IMR-90 (cell line): ENCODE measurements at regions not wholly inside any gene's neighbourhood (a gene's known extent, or its start where the extent isn't known, plus 50 kb on each side); places are given as distances from the start of the nearest gene placed in this dataset.
A peak's percentile ranks its signal among the peaks of the same experiment; 100 is the strongest.

Experiments used
- ATAC-seq: fragments of 200-7000 bp; cut with Tn5 transposase; 2 replicates; pipeline ENCODE4 v1.9.1; 2020; ENCODE audit warnings: low read depth, mild to moderate bottlenecking, moderate library complexity
- BruUV-seq: library from RNA; stranded (reverse); fragments of 400-500 nt; replicated peaks from 2 replicates; lab custom pipeline; 2021; lab: Mats Ljungman, UMichigan
- CTCF ChIA-PET: fragments of 300-600 bp; formaldehyde crosslinking; extraction: SDS; loops from one replicate; lab custom pipeline; 2021; ENCODE audit warnings: antibody characterized with exemption; lab: Yijun Ruan, JAX
- POLR2A ChIA-PET: fragments of 300-600 bp; sonication (Branson Sonifier 250); formaldehyde crosslinking; loops from one replicate; lab custom pipeline; 2022; ENCODE audit warnings: antibody characterized with exemption; ENCODE audit not compliant: unreplicated experiment; lab: Charles Lee
- DNase-seq: peaks from one replicate; pipeline ENCODE4 v3.0.0; 2013
- H2AFZ ChIP-seq: replicated peaks from 2 replicates; pipeline ENCODE3; 2013; ENCODE audit warnings: low read length, mild to moderate bottlenecking; ENCODE audit not compliant: poor library complexity
- H2AK5ac ChIP-seq: 2 replicates; pipeline ENCODE4 v1.6.1; 2013; ENCODE audit warnings: low read depth, low read length, inconsistent platforms
- H2AK9ac ChIP-seq: replicated peaks from 2 replicates; pipeline ENCODE3; 2013; ENCODE audit warnings: mild to moderate bottlenecking, low read depth, low read length, moderate library complexity; ENCODE audit not compliant: poor library complexity
- H2BK120ac ChIP-seq: 2 replicates; pipeline ENCODE4 v1.6.1; 2013; ENCODE audit warnings: low read depth, low read length, inconsistent platforms
- H2BK15ac ChIP-seq: 3 replicates; pipeline ENCODE4 v1.6.1; 2013; ENCODE audit warnings: low read depth, low read length, inconsistent platforms
- H2BK20ac ChIP-seq: 2 replicates; pipeline ENCODE4 v1.6.1; 2013; ENCODE audit warnings: low read depth, mild to moderate bottlenecking, inconsistent platforms, low read length, moderate library complexity
- H2BK5ac ChIP-seq: 2 replicates; pipeline ENCODE4 v1.6.1; 2013; ENCODE audit warnings: mild to moderate bottlenecking, low read depth, low read length, inconsistent platforms; ENCODE audit not compliant: poor library complexity, severe bottlenecking
- H3K14ac ChIP-seq: replicated peaks from 2 replicates; pipeline ENCODE4 v1.6.1; 2013; ENCODE audit warnings: low read depth, low read length, inconsistent platforms
- H3K18ac ChIP-seq: 2 replicates; pipeline ENCODE4 v1.6.1; 2013; ENCODE audit warnings: low read depth, low read length, control low read depth
- H3K23ac ChIP-seq: 2 replicates; pipeline ENCODE4 v1.6.1; 2013; ENCODE audit warnings: low read depth, low read length, inconsistent platforms
- H3K27ac ChIP-seq: 2 replicates; pipeline ENCODE4 v1.5.1; 2013; ENCODE audit warnings: mild to moderate bottlenecking, control low read depth, low read length; ENCODE audit not compliant: insufficient read depth
- H3K27me3 ChIP-seq: 2 replicates; pipeline ENCODE4 v1.6.1; 2013; ENCODE audit warnings: low read length; ENCODE audit not compliant: control insufficient read depth, insufficient read depth
- H3K36me3 ChIP-seq: 2 replicates; pipeline ENCODE4 v1.6.1; 2013; ENCODE audit warnings: low read length, mixed read lengths; ENCODE audit not compliant: control insufficient read depth, insufficient read depth
- H3K4ac ChIP-seq: 2 replicates; pipeline ENCODE4 v1.6.1; 2013; ENCODE audit warnings: low read depth, low read length, inconsistent platforms
- H3K4me1 ChIP-seq: 2 replicates; pipeline ENCODE4 v1.6.1; 2013; ENCODE audit warnings: low read length, mixed read lengths; ENCODE audit not compliant: control insufficient read depth, insufficient read depth
- H3K4me2 ChIP-seq: 2 replicates; pipeline ENCODE4 v1.6.1; 2013; ENCODE audit warnings: low read depth, mild to moderate bottlenecking, control low read depth, low read length, moderate library complexity
- H3K4me3 ChIP-seq: 2 replicates; pipeline ENCODE4 v1.5.1; 2013; ENCODE audit warnings: low read depth, mild to moderate bottlenecking, control low read depth, low read length, moderate library complexity; ENCODE audit not compliant: insufficient read depth
- H3K56ac ChIP-seq: 2 replicates; pipeline ENCODE4 v1.6.1; 2013; ENCODE audit warnings: low read length, inconsistent platforms; ENCODE audit not compliant: insufficient read depth; ENCODE audit errors: extremely low read depth
- H3K79me1 ChIP-seq, 2 experiments: 2 replicates each; pipeline ENCODE4 v1.6.1; 2013; ENCODE audit warnings: low read length in 2 of 2, inconsistent platforms in 1 of 2, low read depth in 1 of 2
- H3K9ac ChIP-seq: 2 replicates; pipeline ENCODE4 v1.6.1; 2013; ENCODE audit warnings: low read depth, low read length, control low read depth
- H3K9me1 ChIP-seq: 2 replicates; pipeline ENCODE4 v1.6.1; 2013; ENCODE audit warnings: low read length, inconsistent platforms; ENCODE audit not compliant: insufficient read depth
- H3K9me3 ChIP-seq: 2 replicates; pipeline ENCODE4 v1.6.1; 2013; ENCODE audit warnings: low read length; ENCODE audit not compliant: control insufficient read depth, insufficient read depth
- H4K20me1 ChIP-seq: 2 replicates; pipeline ENCODE4 v1.6.1; 2013; ENCODE audit warnings: low read length, inconsistent platforms; ENCODE audit not compliant: insufficient read depth
- H4K5ac ChIP-seq: 2 replicates; pipeline ENCODE4 v1.6.1; 2013; ENCODE audit warnings: mild to moderate bottlenecking, low read depth, low read length, control low read depth
- H4K8ac ChIP-seq, 2 experiments: 2 replicates each; pipeline ENCODE4 v1.6.1; 2013; ENCODE audit warnings: low read depth in 2 of 2, low read length in 2 of 2, control low read depth in 1 of 2, inconsistent platforms in 1 of 2
- H4K91ac ChIP-seq: 2 replicates; pipeline ENCODE4 v1.6.1; 2013; ENCODE audit warnings: low read depth, low read length, inconsistent platforms; ENCODE audit not compliant: insufficient read depth
- BHLHE40 ChIP-seq: fragments of 150-350 bp; IDR thresholded peaks from 2 replicates; pipeline ENCODE4 v1.6.1; 2016; ENCODE audit warnings: mild to moderate bottlenecking, low read depth, low read length
- CEBPB ChIP-seq: IDR thresholded peaks from 2 replicates; pipeline ENCODE4 v1.6.1; 2012; ENCODE audit warnings: low read depth, low read length, improper control_type of control experiment
- FOS ChIP-seq: fragments of 150-350 bp; IDR thresholded peaks from 2 replicates; pipeline ENCODE4 v1.6.1; 2016; ENCODE audit warnings: low read depth, low read length
- MAFK ChIP-seq: IDR thresholded peaks from 2 replicates; pipeline ENCODE4 v1.6.1; 2012; ENCODE audit warnings: low read depth, low read length, improper control_type of control experiment
- MAZ ChIP-seq: IDR thresholded peaks from 2 replicates; pipeline ENCODE4 v1.6.1; 2012; ENCODE audit warnings: low read depth, mild to moderate bottlenecking, low read length, improper control_type of control experiment, moderate library complexity, borderline replicate concordance
- MXI1 ChIP-seq: IDR thresholded peaks from 2 replicates; pipeline ENCODE4 v1.6.1; 2012; ENCODE audit warnings: low read depth, mild to moderate bottlenecking, low read length, moderate library complexity, borderline replicate concordance
- NFE2L2 ChIP-seq: fragments of 150-350 bp; IDR thresholded peaks from 2 replicates; pipeline ENCODE4 v1.6.1; 2016; ENCODE audit warnings: low read depth, mild to moderate bottlenecking, low read length
- POLR2A ChIP-seq: IDR thresholded peaks from 2 replicates; pipeline ENCODE4 v1.6.1; 2012; ENCODE audit warnings: mild to moderate bottlenecking, low read depth, low read length
- RCOR1 ChIP-seq: IDR thresholded peaks from 2 replicates; pipeline ENCODE4 v1.6.1; 2012; ENCODE audit warnings: mild to moderate bottlenecking, low read length, improper control_type of control experiment; ENCODE audit not compliant: insufficient replicate concordance
- RFX5 ChIP-seq: IDR thresholded peaks from 2 replicates; pipeline ENCODE4 v1.8.0; 2012; ENCODE audit warnings: low read depth, mild to moderate bottlenecking, low read length, moderate library complexity
- SMC3 ChIP-seq: fragments of 150-350 bp; IDR thresholded peaks from 2 replicates; pipeline ENCODE4 v1.6.1; 2016; ENCODE audit warnings: low read depth, mild to moderate bottlenecking, antibody characterized with exemption, low read length, moderate library complexity
- WGBS, 2 experiments: methylation state at CpG; one replicate each; pipeline versions ENCODE4 v1.1.5 to v1.1.7; 2013; ENCODE audit warnings: missing lambda C conversion rate in 2 of 2; ENCODE audit not compliant: insufficient read length in 1 of 2; ENCODE audit errors: extremely low coverage in 2 of 2; 5-methylcytosine and 5-hydroxymethylcytosine counted together
- dilution Hi-C: fragments of 300-500 bp; cut with HindIII; formaldehyde crosslinking; loops from one replicate; pipeline ENCODE4 v1.14.3; 2018; ENCODE audit warnings: low sequenced_read_pairs; ENCODE audit not compliant: unreplicated experiment
- in situ Hi-C: fragments of 300-500 bp; cut with MboI; formaldehyde crosslinking; loops from 3 replicates; pipeline ENCODE4 v1.14.3; 2019; ENCODE audit warnings: low sequenced_read_pairs, inconsistent platforms, mixed read lengths
- intact Hi-C: fragments of 100-400 bp; cut with micrococcal nuclease; formaldehyde crosslinking; loops from 2 replicates; pipeline ENCODE4 v1.10.0; 2022
- TF ChIP-seq, protein P1 (sequence below): fragments of 150-350 bp; IDR thresholded peaks from 2 replicates; pipeline ENCODE4 v1.6.1; 2016; ENCODE audit warnings: low read depth, mild to moderate bottlenecking, low read length, moderate library complexity, borderline replicate concordance
- TF ChIP-seq, protein P2 (sequence below): fragments of 150-350 bp; IDR thresholded peaks from 2 replicates; pipeline ENCODE4 v1.6.1; 2017; ENCODE audit warnings: mild to moderate bottlenecking, antibody characterized with exemption, low read length, low read depth

DNA sequence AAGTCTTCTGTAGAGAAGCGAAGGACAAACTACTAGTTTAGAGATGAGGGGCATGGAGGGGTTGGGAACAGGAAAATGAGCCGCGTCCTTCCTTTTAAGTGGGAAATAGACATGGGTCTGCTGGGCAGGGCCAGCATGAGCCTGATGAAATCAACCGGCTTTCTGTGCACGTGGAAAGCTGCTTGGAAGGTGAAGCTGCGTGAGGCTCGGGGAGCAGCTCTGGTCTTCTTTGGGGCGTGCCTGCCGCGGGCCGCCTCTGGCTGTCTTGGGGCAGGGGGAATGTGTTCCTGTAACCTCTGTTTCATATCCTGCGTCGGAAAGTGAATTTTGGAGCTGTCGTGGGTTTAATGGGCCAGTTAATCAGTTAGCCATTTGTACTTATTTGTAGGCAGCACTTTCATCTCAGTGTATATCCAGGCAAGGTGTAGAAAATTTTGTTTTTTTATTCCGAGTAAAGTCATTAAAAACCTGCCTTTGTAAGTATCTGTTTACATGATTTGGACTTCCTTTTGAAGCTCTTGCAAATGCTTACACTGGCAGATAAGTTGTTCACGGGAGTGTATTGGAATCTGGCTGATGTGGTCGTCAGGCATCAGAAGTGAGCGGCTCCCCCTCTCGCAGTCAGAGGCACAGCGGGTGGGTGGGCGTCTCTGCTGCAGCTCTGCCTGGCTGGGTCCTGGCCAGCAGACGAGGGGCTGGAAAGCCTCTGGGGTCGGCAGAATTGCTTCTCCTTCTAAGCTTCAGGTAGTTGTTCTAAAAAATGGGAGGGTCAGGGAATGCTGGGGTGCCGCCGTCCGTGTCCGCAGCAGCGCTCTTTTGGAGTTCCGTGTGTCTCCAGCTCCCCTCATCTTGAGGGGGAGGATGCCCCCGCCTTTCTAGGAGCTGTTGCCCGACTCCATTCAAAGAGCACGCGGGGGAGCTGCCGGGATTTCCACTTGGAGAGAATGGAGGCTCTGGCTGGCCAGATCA is 70.5 kb upstream of the HGFAC start:
- no peaks in the 10 kb centered on the region; the same call in 1 of the 2 replicates for H3K36me3 ChIP-seq
- in situ Hi-C loops (no loop called here), intact Hi-C loops (no loop called here), dilution Hi-C loops (no loop called here)
- no peak overlapping the region for H3K56ac ChIP-seq
- peaks cover 22% of the 10 kb centered on the region for H3K4me1 ChIP-seq
- peak overlapping the region; percentile 37 for H2AK5ac ChIP-seq
- no peaks in the 10 kb centered on the region for H3K27me3 ChIP-seq
- H3K9me3 ChIP-seq: no peaks in the 10 kb centered on the region
- peak overlapping the region; percentile 39 for H2AK9ac ChIP-seq
- ATAC-seq (no peak), DNase-seq (peak; percentile 21)
- H3K79me1 ChIP-seq: peaks cover 24 to 77% of the 10 kb centered on the region in 2 experiments
- 67% methylated on average over 18 of the region's 34 CpGs; no CpG with 5 or more reads in 1 of the 2 experiments for WGBS, 2 experiments
- H3K4ac ChIP-seq: peak overlapping the region; percentile 37
- no peak overlapping the region for H3K4me3 ChIP-seq
- H3K23ac ChIP-seq: no peak overlapping the region
- peaks cover 15% of the 10 kb centered on the region for H3K9me1 ChIP-seq
- 0 out of 2 replicates have a peak overlapping the region, but pooled peaks have one; percentile 30 for H2BK120ac ChIP-seq
- H2AFZ ChIP-seq: no peak overlapping the region
- H4K5ac ChIP-seq: no peak overlapping the region
- H2BK5ac ChIP-seq: no peak overlapping the region
- H4K91ac ChIP-seq: no peak overlapping the region
- no peak overlapping the region for H3K27ac ChIP-seq
- no peak overlapping the region for H2BK20ac ChIP-seq
- peak overlapping the region; percentile 2; the same call in 1 of the 3 replicates for H2BK15ac ChIP-seq
- no peak overlapping the region; a peak in 1 of 4 replicates for H4K8ac ChIP-seq
- no peak overlapping the region for H3K4me2 ChIP-seq
- no TSS peak for BruUV-seq
- POLR2A ChIA-PET: no interaction called here
- H3K18ac ChIP-seq: no peak overlapping the region
- H3K9ac ChIP-seq: no peak overlapping the region
- peaks cover 42% of the 10 kb centered on the region for H4K20me1 ChIP-seq
- CTCF ChIA-PET: interaction anchor here (1.9 kb wide), 1 partner anchor 109 kb away, joined by 5 read pairs; no protein-coding TSS in a partner anchor
- H3K14ac ChIP-seq: 0 out of 2 replicates have a peak overlapping the region, but pooled peaks have one; percentile 3
- TF ChIP-seq SMC3: no peak
- TF ChIP-seq MXI1: no peak
- TF ChIP-seq RCOR1: no peak
- TF ChIP-seq BHLHE40: no peak
- TF ChIP-seq FOS: no peak
- TF ChIP-seq RFX5: no peak
- TF ChIP-seq POLR2A: no peak
- TF ChIP-seq CEBPB: no peak
- no peak for TF ChIP-seq NFE2L2
- TF ChIP-seq, protein P1, sequence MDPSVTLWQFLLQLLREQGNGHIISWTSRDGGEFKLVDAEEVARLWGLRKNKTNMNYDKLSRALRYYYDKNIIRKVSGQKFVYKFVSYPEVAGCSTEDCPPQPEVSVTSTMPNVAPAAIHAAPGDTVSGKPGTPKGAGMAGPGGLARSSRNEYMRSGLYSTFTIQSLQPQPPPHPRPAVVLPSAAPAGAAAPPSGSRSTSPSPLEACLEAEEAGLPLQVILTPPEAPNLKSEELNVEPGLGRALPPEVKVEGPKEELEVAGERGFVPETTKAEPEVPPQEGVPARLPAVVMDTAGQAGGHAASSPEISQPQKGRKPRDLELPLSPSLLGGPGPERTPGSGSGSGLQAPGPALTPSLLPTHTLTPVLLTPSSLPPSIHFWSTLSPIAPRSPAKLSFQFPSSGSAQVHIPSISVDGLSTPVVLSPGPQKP: no peak
- no peak for TF ChIP-seq MAFK
- no peak for TF ChIP-seq MAZ
- TF ChIP-seq, protein P2, sequence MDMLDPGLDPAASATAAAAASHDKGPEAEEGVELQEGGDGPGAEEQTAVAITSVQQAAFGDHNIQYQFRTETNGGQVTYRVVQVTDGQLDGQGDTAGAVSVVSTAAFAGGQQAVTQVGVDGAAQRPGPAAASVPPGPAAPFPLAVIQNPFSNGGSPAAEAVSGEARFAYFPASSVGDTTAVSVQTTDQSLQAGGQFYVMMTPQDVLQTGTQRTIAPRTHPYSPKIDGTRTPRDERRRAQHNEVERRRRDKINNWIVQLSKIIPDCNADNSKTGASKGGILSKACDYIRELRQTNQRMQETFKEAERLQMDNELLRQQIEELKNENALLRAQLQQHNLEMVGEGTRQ: no peak
